IgD-negative memory B cell (primary cell): ENCODE measurements at regions not wholly inside any gene's neighbourhood (a gene's known extent, or its start where the extent isn't known, plus 50 kb on each side); places are given as distances from the start of the nearest gene placed in this dataset.
"Not testable (repeated sequence)": the region's sequence is repeated elsewhere in the genome, so short reads cannot be mapped to it uniquely, and the experiment has no call there.

Experiments
- H3K27ac Mint-ChIP-seq, 3 donors: one replicate each; pipeline ENCODE4 v1.8.0; 2020 to 2022; ENCODE audit warnings: mild to moderate bottlenecking in 3 of 3, mixed read lengths in 3 of 3, moderate library complexity in 1 of 3
- H3K27me3 Mint-ChIP-seq: one replicate; pipeline ENCODE4 v1.8.0; 2021; ENCODE audit warnings: mixed read lengths
- H3K36me3 Mint-ChIP-seq: one replicate; pipeline ENCODE4 v1.8.0; 2020; ENCODE audit warnings: mild to moderate bottlenecking, mixed read lengths
- H3K4me1 Mint-ChIP-seq, 3 donors: one replicate each; pipeline ENCODE4 v1.8.0; 2020 to 2022; ENCODE audit warnings: mixed read lengths in 3 of 3, mild to moderate bottlenecking in 1 of 3
- H3K4me3 Mint-ChIP-seq, 4 donors: one replicate each; pipeline ENCODE4 v1.8.0; 2020 to 2022; ENCODE audit warnings: mild to moderate bottlenecking in 4 of 4, mixed read lengths in 4 of 4, moderate library complexity in 3 of 4
- H3K9me3 Mint-ChIP-seq, 3 donors: one replicate each; pipeline ENCODE4 v1.8.0; 2020 to 2021; ENCODE audit warnings: mixed read lengths in 3 of 3, mild to moderate bottlenecking in 1 of 3

GRCh38 chr1:55315552-55315951 is 100.4 kb upstream of the USP24 start:
- no peak overlapping the region for H3K4me3 Mint-ChIP-seq
- no peak overlapping the region for H3K27ac Mint-ChIP-seq
- H3K27me3 Mint-ChIP-seq: peaks cover 3% of the 10 kb centered on the region
- no peaks in the 10 kb centered on the region for H3K9me3 Mint-ChIP-seq
- H3K36me3 Mint-ChIP-seq: peaks cover 1% of the 10 kb centered on the region
- peaks cover 0 to 6% (median 2%) of the 10 kb centered on the region in 3 donors for H3K4me1 Mint-ChIP-seq

GRCh38 chr1:55314740-55315139 is 99.6 kb upstream of the USP24 start:
- H3K27me3 Mint-ChIP-seq: peaks cover 3% of the 10 kb centered on the region
- no peak overlapping the region for H3K4me3 Mint-ChIP-seq
- peaks cover 0 to 6% (median 2%) of the 10 kb centered on the region in 3 donors for H3K4me1 Mint-ChIP-seq
- no peak overlapping the region for H3K27ac Mint-ChIP-seq
- no peaks in the 10 kb centered on the region for H3K9me3 Mint-ChIP-seq
- peaks cover 1% of the 10 kb centered on the region for H3K36me3 Mint-ChIP-seq

- Mint-ChIP-seq H3K27ac (no peak overlapping the region), H3K9me3 (no peaks in the 10 kb centered on the region), H3K27me3 (peaks cover 3% of the 10 kb centered on the region), H3K4me3 (no peak overlapping the region), H3K4me1 (peaks cover 0 to 5% (median 2%) of the 10 kb centered on the region in 3 donors), H3K36me3 (peaks cover 1% of the 10 kb centered on the region)
These were observed 98.7 kb upstream of the USP24 start for GRCh38 chr1:55313903-55314302.

GRCh38 chr1:55311979-55312378 is 96.8 kb upstream of the USP24 start:
- Mint-ChIP-seq H3K36me3 (peaks cover 1% of the 10 kb centered on the region), H3K27ac (no peak overlapping the region), H3K9me3 (no peaks in the 10 kb centered on the region), H3K4me1 (no peaks in the 10 kb centered on the region), H3K4me3 (no peak overlapping the region), H3K27me3 (no peaks in the 10 kb centered on the region)

GRCh38 chr1:55311057-55311641 is 96.0 kb upstream of the USP24 start:
- H3K27me3 Mint-ChIP-seq: no peaks in the 10 kb centered on the region
- peaks cover 1% of the 10 kb centered on the region for H3K36me3 Mint-ChIP-seq
- H3K27ac Mint-ChIP-seq: no peak overlapping the region
- no peak overlapping the region for H3K4me3 Mint-ChIP-seq
- no peaks in the 10 kb centered on the region for H3K4me1 Mint-ChIP-seq
- H3K9me3 Mint-ChIP-seq: no peaks in the 10 kb centered on the region

GRCh38 chr1:55310505-55310971 is 95.4 kb upstream of the USP24 start:
- no peak overlapping the region for H3K4me3 Mint-ChIP-seq
- no peak overlapping the region for H3K27ac Mint-ChIP-seq
- H3K4me1 Mint-ChIP-seq: no peaks in the 10 kb centered on the region
- H3K36me3 Mint-ChIP-seq: peaks cover 1% of the 10 kb centered on the region
- H3K27me3 Mint-ChIP-seq: no peaks in the 10 kb centered on the region
- no peaks in the 10 kb centered on the region for H3K9me3 Mint-ChIP-seq

GRCh38 chr1:55309786-55310504 is 94.8 kb upstream of the USP24 start:
- Mint-ChIP-seq H3K9me3 (no peaks in the 10 kb centered on the region), H3K27me3 (no peaks in the 10 kb centered on the region), H3K27ac (no peak overlapping the region), H3K36me3 (peaks cover 1% of the 10 kb centered on the region), H3K4me3 (no peak overlapping the region), H3K4me1 (no peaks in the 10 kb centered on the region)

- no peak overlapping the region for H3K27ac Mint-ChIP-seq
- no peaks in the 10 kb centered on the region for H3K27me3 Mint-ChIP-seq
- H3K9me3 Mint-ChIP-seq: no peaks in the 10 kb centered on the region
- H3K36me3 Mint-ChIP-seq: peaks cover 1% of the 10 kb centered on the region
- H3K4me3 Mint-ChIP-seq: no peak overlapping the region
- no peaks in the 10 kb centered on the region for H3K4me1 Mint-ChIP-seq
These were observed 93.9 kb upstream of the USP24 start for GRCh38 chr1:55309053-55309452.

- H3K9me3 Mint-ChIP-seq: no peaks in the 10 kb centered on the region
- H3K27ac Mint-ChIP-seq: no peak overlapping the region
- H3K4me3 Mint-ChIP-seq: no peak overlapping the region
- H3K36me3 Mint-ChIP-seq: peaks cover 1% of the 10 kb centered on the region
- peaks cover 3% of the 10 kb centered on the region for H3K27me3 Mint-ChIP-seq
- no peaks in the 10 kb centered on the region for H3K4me1 Mint-ChIP-seq
These were observed 90.6 kb upstream of the USP24 start for GRCh38 chr1:55305735-55306134.

GRCh38 chr1:55304229-55304740 is 89.1 kb upstream of the USP24 start:
- H3K36me3 Mint-ChIP-seq: peaks cover 1% of the 10 kb centered on the region
- peaks cover 3% of the 10 kb centered on the region for H3K27me3 Mint-ChIP-seq
- no peak overlapping the region for H3K4me3 Mint-ChIP-seq
- H3K4me1 Mint-ChIP-seq: no peaks in the 10 kb centered on the region
- no peak overlapping the region for H3K27ac Mint-ChIP-seq
- no peaks in the 10 kb centered on the region for H3K9me3 Mint-ChIP-seq

- Mint-ChIP-seq H3K36me3 (peaks cover 1% of the 10 kb centered on the region), H3K27ac (no peak overlapping the region), H3K27me3 (peaks cover 7% of the 10 kb centered on the region), H3K4me1 (peaks cover 0 to 2% (median 0%) of the 10 kb centered on the region in 3 donors), H3K4me3 (no peak overlapping the region), H3K9me3 (no peaks in the 10 kb centered on the region)
These were observed 87.8 kb upstream of the USP24 start for GRCh38 chr1:55302972-55303371.

GRCh38 chr1:55301912-55302311 is 86.7 kb upstream of the USP24 start:
- H3K4me1 Mint-ChIP-seq: peaks cover 0 to 2% (median 0%) of the 10 kb centered on the region in 3 donors
- H3K27me3 Mint-ChIP-seq: peaks cover 7% of the 10 kb centered on the region
- peaks cover 1% of the 10 kb centered on the region for H3K36me3 Mint-ChIP-seq
- no peaks in the 10 kb centered on the region for H3K9me3 Mint-ChIP-seq
- no peak overlapping the region for H3K27ac Mint-ChIP-seq
- no peak overlapping the region for H3K4me3 Mint-ChIP-seq

GRCh38 chr1:55300975-55301374 is 85.8 kb upstream of the USP24 start:
- Mint-ChIP-seq H3K9me3 (no peaks in the 10 kb centered on the region), H3K27ac (no peak overlapping the region), H3K27me3 (peaks cover 7% of the 10 kb centered on the region), H3K4me1 (peaks cover 0 to 2% (median 0%) of the 10 kb centered on the region in 3 donors), H3K36me3 (peaks cover 1% of the 10 kb centered on the region), H3K4me3 (no peak overlapping the region)

- Mint-ChIP-seq H3K27me3 (peaks cover 5% of the 10 kb centered on the region), H3K36me3 (peaks cover 1% of the 10 kb centered on the region), H3K27ac (no peak overlapping the region)
These were observed 83.2 kb upstream of the USP24 start for GRCh38 chr1:55298167-55298894.

GRCh38 chr1:55296247-55296646 is 81.1 kb upstream of the USP24 start:
- H3K4me1 Mint-ChIP-seq, H3K27me3 Mint-ChIP-seq, H3K27ac Mint-ChIP-seq, H3K9me3 Mint-ChIP-seq, H3K36me3 Mint-ChIP-seq, H3K4me3 Mint-ChIP-seq: not testable (repeated sequence)

More at GRCh38 chr1:55298167-55298894, 83.2 kb upstream of the USP24 start:
- Mint-ChIP-seq H3K4me1 (peaks cover 0 to 2% (median 1%) of the 10 kb centered on the region in 3 donors), H3K4me3 (no peak overlapping the region), H3K9me3 (peaks cover 2 to 8% (median 7%) of the 10 kb centered on the region in 3 donors)
